Activated CD8-positive, alpha-beta T cell treated with anti-CD3 and anti-CD28 coated beads, Interleukin-2, amount 10 ng/mL, durations not matched to agents 7 days and 5 days (primary cell): ENCODE measurements at regions not wholly inside any gene's neighbourhood (a gene's known extent, or its start where the extent isn't known, plus 50 kb on each side); places are given as distances from the start of the nearest gene placed in this dataset.
A peak's percentile ranks its signal among the peaks of the same experiment; 100 is the strongest.

Experiments
- ATAC-seq: fragments of 150-1000 bp; cut with Tn5 transposase; one replicate; pipeline ENCODE4 v1.10.0; 2021; ENCODE audit warnings: moderate library complexity
- CTCF ChIA-PET: fragments of 350-600 bp; sonication (Branson Sonifier 250); formaldehyde crosslinking; loops from one replicate; lab custom pipeline; 2021; ENCODE audit warnings: antibody characterized with exemption; lab: Charles Lee
- POLR2A ChIA-PET: fragments of 350-600 bp; sonication (Branson Sonifier 250); formaldehyde crosslinking; loops from one replicate; lab custom pipeline; 2021; ENCODE audit warnings: antibody characterized with exemption; lab: Charles Lee
- DNase-seq: peaks from one replicate; pipeline ENCODE4 v3.0.0-alpha.2; 2020
- H3K27ac Mint-ChIP-seq: one replicate; pipeline ENCODE4 v1.8.0; 2021; ENCODE audit warnings: mild to moderate bottlenecking, mixed read lengths
- H3K27me3 Mint-ChIP-seq: one replicate; pipeline ENCODE4 v1.8.0; 2021; ENCODE audit warnings: low read depth, mixed read lengths
- H3K36me3 Mint-ChIP-seq: one replicate; pipeline ENCODE4 v1.8.0; 2021; ENCODE audit warnings: low read depth, mixed read lengths
- H3K4me1 Mint-ChIP-seq: one replicate; pipeline ENCODE4 v1.8.0; 2021; ENCODE audit warnings: low read depth, mixed read lengths
- H3K4me3 Mint-ChIP-seq: one replicate; pipeline ENCODE4 v1.8.0; 2021; ENCODE audit warnings: mild to moderate bottlenecking, mixed read lengths
- H3K9me3 Mint-ChIP-seq: one replicate; pipeline ENCODE4 v1.8.0; 2022; ENCODE audit warnings: mixed read lengths; ENCODE audit not compliant: insufficient read depth

GRCh38 chr15:99504823-99505551 lies 60.8 kb upstream of the MEF2A start:
- ChIA-PET CTCF (interaction anchor here (0.7 to 1.8 kb wide), 7 partner anchors 10 to 199 kb away, joined by 3 to 12 read pairs (median 4); no protein-coding TSS in a partner anchor), POLR2A (interaction anchor here (1.2 kb wide), 1 partner anchor 9 kb away, joined by 3 read pairs; no protein-coding TSS in a partner anchor)
- no peaks in the 10 kb centered on the region for H3K27me3 Mint-ChIP-seq
- no peak overlapping the region for H3K4me3 Mint-ChIP-seq
- ATAC-seq, result peak; percentile 38
- H3K4me1 Mint-ChIP-seq, result peaks cover 86% of the 10 kb centered on the region
- H3K9me3 Mint-ChIP-seq, result no peaks in the 10 kb centered on the region
- H3K36me3 Mint-ChIP-seq, result no peaks in the 10 kb centered on the region
- H3K27ac Mint-ChIP-seq, result no peak overlapping the region
- peak; percentile 50 for DNase-seq

DNA sequence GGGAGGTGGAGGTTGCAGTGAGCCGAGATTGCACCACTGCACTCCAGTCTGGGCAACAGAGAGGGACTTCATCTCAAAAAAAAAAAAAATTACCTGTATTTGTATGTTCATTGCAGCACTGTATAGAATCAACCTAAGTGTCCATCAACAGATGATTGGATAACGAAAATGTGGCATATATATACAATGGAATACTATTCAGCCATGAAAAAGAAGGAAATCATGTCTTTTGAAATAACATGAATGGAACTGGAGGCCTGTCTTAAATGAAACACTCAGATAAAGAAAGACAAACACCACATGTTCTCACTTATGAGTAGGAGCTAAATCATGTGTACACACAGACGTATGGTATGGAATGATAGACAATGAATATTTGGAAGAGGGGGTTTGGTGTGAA lies 59.4 kb upstream of the MEF2A start:
- ATAC-seq (no peak), DNase-seq (no peak)
- Mint-ChIP-seq H3K27me3 (no peaks in the 10 kb centered on the region), H3K27ac (no peak overlapping the region), H3K4me1 (peaks cover 83% of the 10 kb centered on the region), H3K36me3 (no peaks in the 10 kb centered on the region), H3K9me3 (no peaks in the 10 kb centered on the region), H3K4me3 (no peak overlapping the region)
- ChIA-PET POLR2A (no interaction called here), CTCF (interaction anchor here (1.3 to 2.0 kb wide), 3 partner anchors 29 to 198 kb away, joined by 3 to 11 read pairs (median 5); no protein-coding TSS in a partner anchor)

GRCh38 chr15:99507016-99507503 lies 58.7 kb upstream of the MEF2A start:
- H3K4me1 Mint-ChIP-seq, result peaks cover 83% of the 10 kb centered on the region
- no peak for ATAC-seq
- no peaks in the 10 kb centered on the region for H3K36me3 Mint-ChIP-seq
- H3K9me3 Mint-ChIP-seq, result no peaks in the 10 kb centered on the region
- H3K27me3 Mint-ChIP-seq, result no peaks in the 10 kb centered on the region
- CTCF ChIA-PET, result interaction anchor here (0.7 to 2.0 kb wide), 5 partner anchors 30 to 249 kb away, joined by 3 to 11 read pairs (median 5); no protein-coding TSS in a partner anchor
- no peak overlapping the region for H3K4me3 Mint-ChIP-seq
- no peak overlapping the region for H3K27ac Mint-ChIP-seq
- no peak for DNase-seq
- POLR2A ChIA-PET, result no interaction called here

DNA sequence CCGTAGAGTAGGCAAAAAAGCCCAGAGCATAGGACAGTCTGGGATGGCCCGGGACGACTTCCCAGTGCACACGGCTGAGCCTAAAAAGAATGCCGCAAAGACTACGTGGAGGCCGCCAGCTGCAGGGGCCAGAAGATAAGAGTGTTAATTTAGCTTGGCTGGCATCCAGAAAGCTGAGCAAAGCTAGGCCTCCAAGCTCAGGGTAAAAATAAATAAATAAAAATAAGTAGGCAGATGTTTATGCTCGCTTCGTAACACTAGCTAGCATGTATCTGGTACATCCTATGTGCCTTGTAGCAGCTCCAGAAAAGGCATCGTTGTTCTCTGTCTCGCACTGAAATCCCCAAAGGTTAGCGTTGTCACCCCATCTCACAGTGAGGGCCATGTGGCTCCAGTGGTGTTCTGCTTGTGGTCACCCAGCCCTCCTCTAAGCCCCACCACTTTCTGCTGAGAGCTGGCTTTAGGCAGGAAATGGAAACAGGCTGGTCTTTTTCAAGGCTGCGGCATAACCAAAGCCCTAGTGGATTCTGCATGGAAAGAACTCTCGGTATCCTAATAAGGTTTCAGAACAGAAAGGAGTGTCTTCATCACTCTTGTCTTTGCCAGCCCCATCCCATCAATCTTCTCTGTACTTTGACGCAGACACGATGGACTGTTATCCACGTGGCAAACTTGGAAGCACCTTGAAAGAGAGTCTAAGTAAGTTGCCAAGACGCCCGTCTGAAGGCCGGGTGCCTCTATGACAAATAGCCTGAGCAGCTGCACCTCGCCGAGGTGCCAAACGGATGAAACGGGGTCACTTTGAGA lies 58.1 kb upstream of the MEF2A start:
- H3K9me3 Mint-ChIP-seq, result no peaks in the 10 kb centered on the region
- H3K4me1 Mint-ChIP-seq, result peaks cover 83% of the 10 kb centered on the region
- ATAC-seq (peak; percentile 79), DNase-seq (peak; percentile 68)
- H3K36me3 Mint-ChIP-seq, result peaks cover 3% of the 10 kb centered on the region
- no peak overlapping the region for H3K4me3 Mint-ChIP-seq
- ChIA-PET CTCF (interaction anchor here (0.7 to 2.0 kb wide), 5 partner anchors 31 to 248 kb away, joined by 3 to 11 read pairs (median 5); no protein-coding TSS in a partner anchor), POLR2A (no interaction called here)
- no peaks in the 10 kb centered on the region for H3K27me3 Mint-ChIP-seq
- H3K27ac Mint-ChIP-seq, result peak overlapping the region; percentile 51

GRCh38 chr15:99508311-99508645 lies 57.5 kb upstream of the MEF2A start:
- H3K27ac Mint-ChIP-seq, result no peak overlapping the region
- CTCF ChIA-PET, result no interaction called here
- H3K27me3 Mint-ChIP-seq, result no peaks in the 10 kb centered on the region
- peaks cover 6% of the 10 kb centered on the region for H3K36me3 Mint-ChIP-seq
- ATAC-seq (no peak), DNase-seq (no peak)
- peaks cover 83% of the 10 kb centered on the region for H3K4me1 Mint-ChIP-seq
- POLR2A ChIA-PET, result no interaction called here
- no peak overlapping the region for H3K4me3 Mint-ChIP-seq
- H3K9me3 Mint-ChIP-seq, result no peaks in the 10 kb centered on the region

DNA sequence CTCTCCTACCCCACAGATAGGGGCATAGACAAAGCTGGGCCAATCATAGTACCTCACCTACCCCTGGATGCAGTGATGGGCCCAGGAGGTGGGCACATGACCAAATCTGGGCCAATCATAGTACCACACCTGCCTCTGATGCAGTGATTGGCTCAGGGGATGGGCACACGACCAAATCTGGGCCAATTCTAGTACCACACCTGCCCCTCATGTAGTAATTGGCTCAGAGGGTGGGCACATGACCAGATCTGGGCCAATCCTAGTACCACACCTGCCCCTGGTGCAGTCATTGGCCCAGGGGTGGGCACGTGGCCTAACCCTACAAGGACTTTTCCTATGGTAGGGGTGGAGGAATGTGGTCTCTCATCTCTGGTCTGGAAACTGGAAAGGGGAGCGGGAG lies 56.9 kb upstream of the MEF2A start:
- Mint-ChIP-seq H3K36me3 (peaks cover 10% of the 10 kb centered on the region), H3K27me3 (no peaks in the 10 kb centered on the region), H3K4me3 (no peak overlapping the region), H3K27ac (no peak overlapping the region), H3K4me1 (peaks cover 77% of the 10 kb centered on the region), H3K9me3 (no peaks in the 10 kb centered on the region)
- DNase-seq, result no peak
- POLR2A ChIA-PET, result no interaction called here
- CTCF ChIA-PET, result no interaction called here
- no peak for ATAC-seq

- Mint-ChIP-seq H3K27me3 (no peaks in the 10 kb centered on the region), H3K4me1 (peaks cover 67% of the 10 kb centered on the region), H3K9me3 (no peaks in the 10 kb centered on the region), H3K27ac (peak overlapping the region; percentile 58), H3K4me3 (peak overlapping the region; percentile 15), H3K36me3 (peaks cover 10% of the 10 kb centered on the region)
- CTCF ChIA-PET, result interaction anchor here (4.1 kb wide), 1 partner anchor 194 kb away, joined by 20 read pairs; no protein-coding TSS in a partner anchor
- ATAC-seq, result no peak
- no peak for DNase-seq
- POLR2A ChIA-PET, result no interaction called here
Measured at GRCh38 chr15:99509686-99510461, 55.9 kb upstream of the MEF2A start.

- ChIA-PET POLR2A (no interaction called here), CTCF (interaction anchor here (0.9 to 4.1 kb wide), 3 partner anchors 16 to 239 kb away, joined by 3 to 20 read pairs (median 4); no protein-coding TSS in a partner anchor)
- no peak for ATAC-seq
- Mint-ChIP-seq H3K4me1 (peaks cover 59% of the 10 kb centered on the region), H3K4me3 (no peak overlapping the region), H3K27me3 (no peaks in the 10 kb centered on the region), H3K9me3 (no peaks in the 10 kb centered on the region), H3K36me3 (peaks cover 10% of the 10 kb centered on the region), H3K27ac (no peak overlapping the region)
- DNase-seq, result no peak
Measured at GRCh38 chr15:99511531-99511865, 54.3 kb upstream of the MEF2A start.

DNA sequence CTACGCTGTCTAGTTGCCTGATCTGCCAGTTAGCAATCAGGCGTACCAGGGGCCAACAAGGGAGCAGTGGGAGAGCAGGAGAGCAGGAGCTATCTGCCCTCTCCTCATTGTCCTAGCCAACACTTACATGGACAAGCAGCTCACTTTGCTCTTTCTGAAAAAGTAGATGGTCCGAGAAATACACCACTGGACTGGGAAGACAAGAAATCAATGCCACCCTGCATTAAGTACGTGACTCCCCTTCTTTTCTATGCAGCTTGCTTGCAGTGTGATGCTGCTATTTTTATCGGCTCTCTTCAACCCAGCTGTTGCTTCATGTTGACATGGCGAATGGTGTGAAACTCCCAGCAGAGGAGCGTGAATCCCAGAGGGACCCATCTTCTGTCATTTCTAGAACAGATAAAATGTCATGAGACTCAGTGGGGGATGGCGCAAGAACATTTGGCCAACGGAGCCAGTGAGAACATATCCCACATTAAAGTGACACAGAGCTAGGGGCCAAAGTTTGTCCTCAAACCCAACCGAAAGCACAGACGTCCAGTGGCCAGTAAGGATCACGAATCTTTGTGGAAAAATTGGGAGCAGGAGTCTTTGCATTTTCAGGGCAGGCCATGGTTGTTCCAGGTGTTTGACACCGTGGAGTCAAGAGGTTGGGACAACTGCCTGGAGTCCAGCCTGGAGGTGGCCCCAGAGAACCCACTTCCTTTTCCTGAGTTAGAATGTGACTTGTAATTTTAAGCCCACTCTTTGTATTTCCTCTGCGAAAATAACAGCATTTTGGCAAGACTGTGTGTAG lies 53.7 kb upstream of the MEF2A start:
- ChIA-PET POLR2A (interaction anchor here (1.0 to 1.3 kb wide), 2 partner anchors 8 to 29 kb away, joined by 3 to 4 read pairs; no protein-coding TSS in a partner anchor), CTCF (interaction anchor here (0.8 to 4.1 kb wide), 7 partner anchors 8 to 239 kb away, joined by 3 to 20 read pairs (median 3); no protein-coding TSS in a partner anchor)
- H3K4me1 Mint-ChIP-seq, result peaks cover 55% of the 10 kb centered on the region
- no peaks in the 10 kb centered on the region for H3K9me3 Mint-ChIP-seq
- ATAC-seq (no peak), DNase-seq (no peak)
- H3K27me3 Mint-ChIP-seq, result no peaks in the 10 kb centered on the region
- H3K27ac Mint-ChIP-seq, result no peak overlapping the region
- peaks cover 10% of the 10 kb centered on the region for H3K36me3 Mint-ChIP-seq
- no peak overlapping the region for H3K4me3 Mint-ChIP-seq

- H3K27me3 Mint-ChIP-seq, result no peaks in the 10 kb centered on the region
- CTCF ChIA-PET, result interaction anchor here (1.2 kb wide), 1 partner anchor 10 kb away, joined by 4 read pairs; no protein-coding TSS in a partner anchor
Measured at GRCh38 chr15:99514306-99514705, 51.5 kb upstream of the MEF2A start.

More at GRCh38 chr15:99514306-99514705, 51.5 kb upstream of the MEF2A start:
- ATAC-seq, result no peak
- Mint-ChIP-seq H3K27ac (no peak overlapping the region), H3K4me1 (peaks cover 34% of the 10 kb centered on the region), H3K9me3 (no peaks in the 10 kb centered on the region), H3K36me3 (peaks cover 10% of the 10 kb centered on the region), H3K4me3 (no peak overlapping the region)
- POLR2A ChIA-PET, result no interaction called here
- DNase-seq, result no peak
